ENCODE measurements at regions not wholly inside any gene's neighbourhood (a gene's known extent, or its start where the extent isn't known, plus 50 kb on each side); places are given as distances from the start of the nearest gene placed in this dataset.

DNA sequence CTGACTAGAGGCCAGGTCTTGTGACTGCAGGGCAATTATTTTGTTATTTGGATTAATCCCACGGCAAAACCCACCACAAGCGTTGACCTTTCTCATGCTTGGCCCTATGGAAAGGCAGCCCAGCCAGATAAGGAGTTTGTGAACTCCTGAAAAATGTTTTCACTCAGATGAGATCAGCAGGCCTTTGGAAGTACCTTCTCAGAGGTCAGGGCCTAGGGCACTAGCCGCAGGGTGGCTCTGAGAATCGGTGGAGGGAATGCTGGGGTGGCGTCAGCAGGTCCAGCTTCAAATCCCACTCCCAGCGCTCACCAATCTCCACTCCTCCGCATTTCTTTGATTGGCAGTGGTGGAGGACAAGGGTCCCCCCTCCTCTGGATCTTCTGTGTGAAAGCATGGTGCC is 194.4 kb downstream of the GADD45G start:
- POLR2A ChIA-PET = no interaction called here
- DNase-seq (ENCODE audit: low read depth, low spot score) = no peak
- Histone ChIP-seq H3K27ac (ENCODE audit: low read depth, low read length) (no peak overlapping the region), H3K4me3 (ENCODE audit: low read depth, low read length) (no peak overlapping the region), H3K9me3 (ENCODE audit: control insufficient read depth, insufficient read depth, low read length) (no peaks in the 10 kb centered on the region), H3K27me3 (ENCODE audit: control insufficient read depth, insufficient read depth, low read length) (peaks cover 3% of the 10 kb centered on the region)
- no peak for TF ChIP-seq CTCF (IDR thresholded peaks at IDR 0.05; ENCODE audit: low read depth, low read length)
- CTCF ChIA-PET = no interaction called here

GRCh38 chr9:89799766-89800165 is 195.0 kb downstream of the GADD45G start:
- Histone ChIP-seq H3K4me3 (ENCODE audit: low read depth, low read length) (no peak overlapping the region), H3K27ac (ENCODE audit: low read depth, low read length) (no peak overlapping the region), H3K9me3 (ENCODE audit: control insufficient read depth, insufficient read depth, low read length) (no peaks in the 10 kb centered on the region), H3K27me3 (ENCODE audit: control insufficient read depth, insufficient read depth, low read length) (peaks cover 3% of the 10 kb centered on the region)
- POLR2A ChIA-PET = no interaction called here
- CTCF ChIA-PET = no interaction called here
- DNase-seq (ENCODE audit: low read depth, low spot score) = no peak
- no peak for TF ChIP-seq CTCF (IDR thresholded peaks at IDR 0.05; ENCODE audit: low read depth, low read length)

DNA sequence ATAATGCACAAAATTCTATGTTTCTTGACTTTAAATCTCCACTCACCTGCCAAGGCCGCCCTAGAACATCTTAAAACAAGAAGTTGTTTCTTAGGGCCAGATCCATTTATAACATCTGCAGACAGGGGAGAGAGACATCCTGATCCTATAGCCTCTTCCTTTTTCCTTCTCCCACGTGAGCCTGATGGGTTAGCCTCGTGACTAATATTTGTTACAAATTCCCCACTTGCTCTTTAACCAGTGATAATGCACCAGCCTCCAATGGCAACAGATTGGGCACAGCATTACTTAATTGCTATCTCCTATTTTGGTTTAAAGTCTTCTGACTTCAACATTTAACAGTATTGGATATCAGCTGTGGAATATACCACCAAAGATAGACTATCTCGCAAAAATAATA is 196.5 kb downstream of the GADD45G start:
- no peaks in the 10 kb centered on the region for H3K9me3 ChIP-seq (ENCODE audit: control insufficient read depth, insufficient read depth, low read length)
- H3K4me3 ChIP-seq (ENCODE audit: low read depth, low read length) = no peak overlapping the region
- ChIA-PET CTCF (no interaction called here), POLR2A (no interaction called here)
- H3K27me3 ChIP-seq (ENCODE audit: control insufficient read depth, insufficient read depth, low read length) = peaks cover 3% of the 10 kb centered on the region
- TF ChIP-seq CTCF (IDR thresholded peaks at IDR 0.05; ENCODE audit: low read depth, low read length) = no peak
- H3K27ac ChIP-seq (ENCODE audit: low read depth, low read length) = no peak overlapping the region
- DNase-seq (ENCODE audit: low read depth, low spot score) = no peak

GRCh38 chr9:89801742-89802670 is 197.2 kb downstream of the GADD45G start:
- DNase-seq (ENCODE audit: low read depth, low spot score) = no peak
- ChIA-PET POLR2A (no interaction called here), CTCF (no interaction called here)
- no peak for TF ChIP-seq CTCF (IDR thresholded peaks at IDR 0.05; ENCODE audit: low read depth, low read length)
- Histone ChIP-seq H3K9me3 (ENCODE audit: control insufficient read depth, insufficient read depth, low read length) (no peaks in the 10 kb centered on the region), H3K4me3 (ENCODE audit: low read depth, low read length) (no peak overlapping the region), H3K27me3 (ENCODE audit: control insufficient read depth, insufficient read depth, low read length) (peaks cover 3% of the 10 kb centered on the region), H3K27ac (ENCODE audit: low read depth, low read length) (no peak overlapping the region)

GRCh38 chr9:89802781-89803355 is 198.1 kb downstream of the GADD45G start:
- no peak for DNase-seq (ENCODE audit: low read depth, low spot score)
- no peak for TF ChIP-seq CTCF (IDR thresholded peaks at IDR 0.05; ENCODE audit: low read depth, low read length)
- no peaks in the 10 kb centered on the region for H3K9me3 ChIP-seq (ENCODE audit: control insufficient read depth, insufficient read depth, low read length)
- H3K4me3 ChIP-seq (ENCODE audit: low read depth, low read length) = no peak overlapping the region
- ChIA-PET CTCF (no interaction called here), POLR2A (no interaction called here)
- H3K27ac ChIP-seq (ENCODE audit: low read depth, low read length) = no peak overlapping the region
- peaks cover 3% of the 10 kb centered on the region for H3K27me3 ChIP-seq (ENCODE audit: control insufficient read depth, insufficient read depth, low read length)

Measured in AG04450 (cell line).